Adrenal gland (tissue), 5 donors: ENCODE measurements at regions not wholly inside any gene's neighbourhood (a gene's known extent, or its start where the extent isn't known, plus 50 kb on each side); places are given as distances from the start of the nearest gene placed in this dataset.

ENCODE experiments used
- CTCF ChIP-seq, 6 experiments: fragments of 450-650 bp in 4 of 6; fragments of 200-600 bp in 2 of 6; sonication (generic) in 1 of 6; IDR thresholded peaks; 1 replicate in 5 of 6; 2 replicates in 1 of 6; pipeline versions ENCODE4 v1.5.1 to v1.8.0; 2016 to 2021; ENCODE audit warnings: antibody characterized with exemption in 6 of 6, mild to moderate bottlenecking in 2 of 6, moderate library complexity in 1 of 6
- POLR2A ChIP-seq, 2 donors: fragments of 450-650 bp; IDR thresholded peaks; one replicate each; pipeline ENCODE4 v1.6.1; 2017; ENCODE audit warnings: antibody characterized with exemption in 2 of 2, mild to moderate bottlenecking in 2 of 2, moderate library complexity in 1 of 2
- donor health status: DM: no; HTN: no; CAD: no.

GRCh38 chr1:87512431-87512830, 183.8 kb downstream of the LMO4 start:
- no peak for TF ChIP-seq CTCF (IDR thresholded peaks at IDR 0.05)
- TF ChIP-seq POLR2A (IDR thresholded peaks at IDR 0.05) = no peak
